Psoas muscle (tissue), 7 donors: ENCODE measurements at regions not wholly inside any gene's neighbourhood (a gene's known extent, or its start where the extent isn't known, plus 50 kb on each side); places are given as distances from the start of the nearest gene placed in this dataset.
A peak's percentile ranks its signal among the peaks of the same experiment; 100 is the strongest.

Experiments
- ATAC-seq, 4 donors: fragments of 200-7000 bp; cut with Tn5 transposase; one replicate each; pipeline ENCODE4 v1.9.1; 2020; ENCODE audit warnings: moderate library complexity in 3 of 4, mild to moderate bottlenecking in 2 of 4
- DNase-seq, 2 donors: peaks; one replicate each; pipeline ENCODE4 v3.0.0-alpha.2; 2020
- H3K27ac ChIP-seq: fragments of 200-600 bp; one replicate; pipeline ENCODE4 v1.8.0; 2022
- H3K27me3 ChIP-seq, 3 donors: fragments of 200-600 bp in 1 of 3; one replicate each; pipeline versions ENCODE4 v1.6.1 to v1.8.0; 2013 to 2022; ENCODE audit warnings: low read length in 2 of 3, mild to moderate bottlenecking in 2 of 3, moderate library complexity in 1 of 3; ENCODE audit not compliant: insufficient read depth in 3 of 3
- H3K36me3 ChIP-seq, 2 donors: fragments of 200-600 bp in 1 of 2; one replicate each; pipeline versions ENCODE4 v1.6.1 to v1.8.0; 2013 to 2022; ENCODE audit warnings: low read depth in 1 of 2, mild to moderate bottlenecking in 1 of 2, moderate library complexity in 1 of 2; ENCODE audit not compliant: insufficient read depth in 1 of 2
- H3K4me1 ChIP-seq: fragments of 200-600 bp; one replicate; pipeline ENCODE4 v1.8.0; 2022
- H3K4me3 ChIP-seq: fragments of 200-600 bp; one replicate; pipeline ENCODE4 v1.8.0; 2022; ENCODE audit warnings: mild to moderate bottlenecking
- H3K9me3 ChIP-seq: fragments of 200-600 bp; one replicate; pipeline ENCODE4 v1.8.0; 2022
- WGBS, 3 donors: extraction: QIAGEN DNeasy Blood & Tissue Kit; methylation state at CpG; one replicate each; pipeline versions ENCODE4 v1.1.6 to v1.1.7; 2013; 5-methylcytosine and 5-hydroxymethylcytosine counted together
- intact Hi-C, 2 donors: fragments of 100-400 bp; cut with DNase I; formaldehyde crosslinking; loops; one replicate each; pipeline versions ENCODE4 v1.11.0 to v1.14.2; 2022
- TF ChIP-seq, protein P1 (sequence below): fragments of 200-600 bp; IDR thresholded peaks from one replicate; pipeline ENCODE4 v1.8.0; 2022; ENCODE audit warnings: antibody characterized with exemption
- donor health status: healthy with polysubstance abuse.
- donor health status: DM: no; HTN: no; CAD: no; lungs with moderate emphysema.
- donor health status: Bipolar disorder and iron deficiency.
- donor health status: healthy.
- donor health status: DM: yes; HTN: yes; CAD: no.
- donor health status: DM: no; HTN: no; CAD: no.
- donor health status: DM: yes; HTN: yes; CAD: no.

DNA sequence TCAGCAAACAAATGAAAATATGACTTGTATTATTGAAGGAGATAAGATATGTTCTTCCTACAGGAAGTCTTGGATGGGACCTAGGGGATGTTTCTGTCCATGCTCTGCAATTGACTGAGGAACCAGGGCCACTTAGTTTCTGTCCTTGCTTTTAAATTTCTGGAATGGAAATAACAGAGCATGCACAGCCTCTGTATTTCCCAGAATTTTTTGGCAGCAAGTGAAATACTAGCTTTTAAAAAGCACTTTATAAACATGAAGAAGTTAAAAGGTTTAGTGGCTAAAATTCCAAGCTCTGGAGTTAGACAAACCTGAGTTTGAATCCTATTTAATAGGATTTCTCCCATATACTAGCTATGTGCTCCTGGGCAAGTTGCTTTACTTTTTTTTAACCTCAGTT is 127.7 kb upstream of the FZD8 start:
- Histone ChIP-seq H3K9me3 (no peaks in the 10 kb centered on the region), H3K36me3 (no peaks in the 10 kb centered on the region), H3K4me1 (no peaks in the 10 kb centered on the region), H3K27me3 (no peaks in the 10 kb centered on the region), H3K27ac (no peak overlapping the region), H3K4me3 (no peak overlapping the region)
- TF ChIP-seq, protein P1, sequence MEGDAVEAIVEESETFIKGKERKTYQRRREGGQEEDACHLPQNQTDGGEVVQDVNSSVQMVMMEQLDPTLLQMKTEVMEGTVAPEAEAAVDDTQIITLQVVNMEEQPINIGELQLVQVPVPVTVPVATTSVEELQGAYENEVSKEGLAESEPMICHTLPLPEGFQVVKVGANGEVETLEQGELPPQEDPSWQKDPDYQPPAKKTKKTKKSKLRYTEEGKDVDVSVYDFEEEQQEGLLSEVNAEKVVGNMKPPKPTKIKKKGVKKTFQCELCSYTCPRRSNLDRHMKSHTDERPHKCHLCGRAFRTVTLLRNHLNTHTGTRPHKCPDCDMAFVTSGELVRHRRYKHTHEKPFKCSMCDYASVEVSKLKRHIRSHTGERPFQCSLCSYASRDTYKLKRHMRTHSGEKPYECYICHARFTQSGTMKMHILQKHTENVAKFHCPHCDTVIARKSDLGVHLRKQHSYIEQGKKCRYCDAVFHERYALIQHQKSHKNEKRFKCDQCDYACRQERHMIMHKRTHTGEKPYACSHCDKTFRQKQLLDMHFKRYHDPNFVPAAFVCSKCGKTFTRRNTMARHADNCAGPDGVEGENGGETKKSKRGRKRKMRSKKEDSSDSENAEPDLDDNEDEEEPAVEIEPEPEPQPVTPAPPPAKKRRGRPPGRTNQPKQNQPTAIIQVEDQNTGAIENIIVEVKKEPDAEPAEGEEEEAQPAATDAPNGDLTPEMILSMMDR = no peak
- ATAC-seq = no peak
- no peak for DNase-seq
- intact Hi-C loops = no loop called here

DNA sequence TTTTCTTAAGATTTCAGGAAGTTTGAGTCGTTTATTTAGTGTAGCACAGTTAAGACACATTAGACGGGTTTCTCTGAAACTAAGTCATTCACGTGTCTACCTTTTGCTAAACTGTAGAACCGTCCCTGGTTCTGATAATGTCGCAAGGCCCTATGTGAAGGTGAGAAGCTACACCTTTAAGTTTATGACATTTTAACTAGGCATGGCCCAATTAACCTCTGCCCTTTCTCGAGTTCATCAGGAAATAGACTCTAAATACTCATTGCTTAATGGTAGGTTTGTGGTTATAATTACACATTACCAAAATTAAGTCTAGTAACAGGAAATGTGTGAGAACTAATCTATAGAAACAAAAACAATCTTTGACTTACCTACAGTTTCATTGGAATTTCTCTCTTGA is 126.6 kb upstream of the FZD8 start:
- ATAC-seq = no peak
- H3K9me3 ChIP-seq = no peaks in the 10 kb centered on the region
- H3K27ac ChIP-seq = no peak overlapping the region
- H3K4me3 ChIP-seq = no peak overlapping the region
- TF ChIP-seq, protein P1 = no peak
- no peaks in the 10 kb centered on the region for H3K4me1 ChIP-seq
- H3K27me3 ChIP-seq = no peaks in the 10 kb centered on the region
- intact Hi-C loops = no loop called here
- WGBS, 3 donors = 66 to 73% (median 70%) methylated on average over 6 of the region's 6 CpGs
- H3K36me3 ChIP-seq = no peaks in the 10 kb centered on the region
- DNase-seq = no peak

DNA sequence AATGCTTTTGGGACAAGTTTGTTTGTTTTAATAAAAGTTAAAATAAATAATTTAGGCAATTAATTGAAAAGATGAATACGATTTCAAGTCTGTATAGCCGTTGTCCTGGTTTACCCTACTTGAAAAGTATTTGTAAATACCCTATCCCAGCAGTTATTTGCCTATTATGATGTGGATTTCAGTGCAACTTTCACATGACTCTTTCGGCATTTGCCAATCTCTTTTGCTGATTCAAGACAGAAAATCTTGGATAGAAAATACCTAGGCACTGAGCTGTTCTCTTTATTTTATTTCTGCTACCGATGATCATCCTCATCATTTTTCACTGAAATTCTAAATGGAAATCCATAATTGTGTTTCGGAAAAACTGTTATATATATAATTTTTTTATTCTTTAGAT is 125.9 kb upstream of the FZD8 start:
- WGBS, 3 donors = 76 to 92% (median 89%) methylated on average over 5 of the region's 5 CpGs
- ATAC-seq = no peak
- TF ChIP-seq, protein P1 = no peak

DNA sequence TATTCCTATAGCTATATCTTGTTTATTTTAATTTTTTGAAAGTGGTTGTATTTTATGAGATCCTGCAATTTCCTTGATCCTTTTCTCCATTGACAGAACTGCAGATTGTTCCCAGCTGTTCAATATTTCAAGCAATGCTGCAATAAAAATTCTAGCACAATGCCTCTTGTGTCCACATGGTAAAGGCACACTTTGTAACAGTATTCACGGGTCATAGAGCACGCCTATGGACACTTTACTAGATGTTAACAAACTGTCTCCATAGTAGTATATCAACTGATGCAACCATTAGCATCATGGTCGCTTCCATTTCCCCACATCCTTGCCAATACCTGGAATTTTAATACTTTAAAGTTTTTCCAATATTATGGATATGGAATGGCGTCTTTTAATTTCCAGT is 123.9 kb upstream of the FZD8 start:
- Histone ChIP-seq H3K9me3 (no peaks in the 10 kb centered on the region), H3K4me1 (no peaks in the 10 kb centered on the region), H3K4me3 (no peak overlapping the region), H3K36me3 (no peaks in the 10 kb centered on the region), H3K27ac (no peak overlapping the region), H3K27me3 (no peaks in the 10 kb centered on the region)
- DNase-seq = no peak
- 74 to 83% (median 82%) methylated on average over 4 of the region's 4 CpGs for WGBS, 3 donors
- TF ChIP-seq, protein P1 = no peak
- no peak for ATAC-seq
- intact Hi-C loops = no loop called here

More for the DNA sequence above, 125.9 kb upstream of the FZD8 start:
- Histone ChIP-seq H3K4me1 (no peaks in the 10 kb centered on the region), H3K27me3 (no peaks in the 10 kb centered on the region), H3K27ac (no peak overlapping the region), H3K36me3 (no peaks in the 10 kb centered on the region), H3K4me3 (no peak overlapping the region), H3K9me3 (no peaks in the 10 kb centered on the region)
- intact Hi-C loops = no loop called here
- DNase-seq = no peak

DNA sequence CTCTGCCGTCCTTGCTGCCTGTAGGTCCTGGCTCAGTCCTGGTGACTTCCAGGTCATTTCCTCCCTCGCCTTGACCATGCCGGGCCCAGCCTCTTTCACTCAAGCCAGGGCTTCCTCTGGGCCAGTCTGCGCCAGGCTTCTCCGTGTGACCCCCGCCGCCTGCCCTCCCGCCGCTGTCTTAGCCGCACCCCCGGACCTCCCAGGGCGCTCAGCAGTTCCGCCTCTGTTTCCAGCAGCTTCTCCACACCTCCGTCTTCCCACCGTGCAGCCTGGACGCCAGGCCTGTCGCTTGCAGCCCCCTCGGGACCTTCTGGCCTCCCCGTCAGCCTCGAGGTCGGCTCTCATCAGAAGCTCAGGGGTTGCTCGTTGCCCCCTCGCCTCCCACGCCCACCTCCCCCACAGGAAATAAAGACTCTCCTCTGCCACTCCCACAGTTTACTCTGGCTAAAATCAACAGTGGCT is 123.0 kb upstream of the FZD8 start:
- Histone ChIP-seq H3K9me3 (no peaks in the 10 kb centered on the region), H3K27me3 (no peaks in the 10 kb centered on the region), H3K4me3 (no peak overlapping the region), H3K36me3 (no peaks in the 10 kb centered on the region), H3K27ac (no peak overlapping the region), H3K4me1 (no peaks in the 10 kb centered on the region)
- DNase-seq = peak in 1 of 2 donors; percentile 17
- TF ChIP-seq, protein P1 = no peak
- intact Hi-C loops = no loop called here
- ATAC-seq = peak in 1 of 4 donors; percentile 16
- WGBS, 3 donors = 42 to 55% (median 50%) methylated on average over 24 of the region's 24 CpGs
